OCI-LY3 (cell line): ENCODE measurements at regions not wholly inside any gene's neighbourhood (a gene's known extent, or its start where the extent isn't known, plus 50 kb on each side); places are given as distances from the start of the nearest gene placed in this dataset.

ENCODE experiments used
- H2AFZ ChIP-seq: fragments of 200-600, 300-600 bp; shearing (Covaris generic); 2 replicates; pipeline ENCODE4 v1.6.0; 2014; ENCODE audit warnings: antibody characterized with exemption, low read depth, low read length
- H3K27ac ChIP-seq: fragments of 200-600, 300-600 bp; sonication (generic); 2 replicates; pipeline ENCODE4 v1.5.1; 2014; ENCODE audit warnings: mild to moderate bottlenecking, low read length, moderate library complexity, mixed read lengths
- H3K27me3 ChIP-seq: fragments of 200-600, 300-600 bp; sonication (generic); 2 replicates; pipeline ENCODE4 v1.6.1; 2014; ENCODE audit warnings: low read depth, low read length, mixed read lengths
- H3K36me3 ChIP-seq: fragments of 200-600, 300-600 bp; sonication (generic); replicated peaks from 2 replicates; pipeline ENCODE3; 2014; ENCODE audit warnings: low read depth, low read length, mixed read lengths
- H3K4me1 ChIP-seq: fragments of 300-600, 200-600 bp; sonication (generic); 2 replicates; pipeline ENCODE4 v1.6.1; 2014; ENCODE audit warnings: low read length, mixed read lengths
- H3K4me2 ChIP-seq: fragments of 200-600, 300-600 bp; sonication (generic); 2 replicates; pipeline ENCODE4 v1.6.1; 2014; ENCODE audit warnings: low read length, mixed read lengths
- H3K4me3 ChIP-seq: fragments of 300-600, 200-600 bp; sonication (generic); 2 replicates; pipeline ENCODE4 v1.5.1; 2014; ENCODE audit warnings: antibody characterized with exemption, mild to moderate bottlenecking, low read length, moderate library complexity
- H3K79me2 ChIP-seq: fragments of 300-600, 200-600 bp; shearing (Covaris generic); 2 replicates; pipeline ENCODE4 v1.6.1; 2014; ENCODE audit warnings: mild to moderate bottlenecking, low read length, mixed read lengths
- H3K9ac ChIP-seq: fragments of 300-600, 200-600 bp; shearing (Covaris generic); 2 replicates; pipeline ENCODE4 v1.6.0; 2014; ENCODE audit warnings: mild to moderate bottlenecking, low read length, moderate library complexity
- H3K9me3 ChIP-seq: fragments of 200-600, 300-600 bp; shearing (Covaris generic); 2 replicates; pipeline ENCODE4 v1.6.1; 2014; ENCODE audit warnings: low read length, mixed read lengths; ENCODE audit not compliant: insufficient read depth
- H4K20me1 ChIP-seq: fragments of 200-600, 300-600 bp; sonication (generic); 2 replicates; pipeline ENCODE4 v1.6.1; 2016; ENCODE audit warnings: low read length, mixed read lengths; ENCODE audit not compliant: insufficient read depth
- CTCF ChIP-seq: fragments of 200-600, 300-600 bp; sonication (generic); IDR thresholded peaks from 2 replicates; pipeline ENCODE4 v1.5.1; 2014; ENCODE audit warnings: antibody characterized with exemption, low read length, low read depth
- EZH2phosphoT487 ChIP-seq: fragments of 200-600 bp; shearing (Covaris generic); IDR thresholded peaks from 2 replicates; pipeline ENCODE4 v1.6.1; 2018; ENCODE audit warnings: antibody characterized with exemption, mixed run types, low read depth

DNA sequence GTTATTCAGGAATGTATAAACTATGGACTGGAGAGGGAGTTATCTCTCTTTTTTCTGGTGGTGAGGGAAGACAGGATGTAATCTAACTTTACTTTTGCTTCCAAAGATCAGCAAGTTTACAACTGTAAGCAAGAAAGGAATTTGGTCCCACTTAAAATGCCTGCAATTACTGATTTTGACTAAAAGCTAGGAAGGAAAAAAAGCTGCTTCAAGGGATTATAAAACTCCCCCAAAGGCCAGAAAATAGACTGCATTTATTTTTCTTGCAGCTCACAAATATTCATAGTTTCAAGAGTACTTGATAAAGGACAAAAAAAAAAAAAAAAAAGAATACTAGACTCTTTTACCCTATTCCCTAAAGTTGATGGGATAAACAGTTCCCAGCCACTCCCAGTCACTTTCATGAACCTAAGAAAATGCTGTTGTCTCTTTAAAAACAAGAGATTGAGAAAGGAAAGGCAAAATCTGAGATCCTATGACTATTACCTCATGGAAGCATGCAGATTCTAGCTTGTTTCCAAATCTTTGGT is 128.7 kb upstream of the BMP4 start:
- Histone ChIP-seq H3K9ac (no peak overlapping the region), H3K4me2 (no peak overlapping the region), H3K4me3 (no peak overlapping the region), H3K4me1 (no peaks in the 10 kb centered on the region), H3K27me3 (no peaks in the 10 kb centered on the region), H2AFZ (no peak overlapping the region), H4K20me1 (no peaks in the 10 kb centered on the region), H3K79me2 (no peaks in the 10 kb centered on the region), H3K36me3 (no peaks in the 10 kb centered on the region), H3K27ac (no peak overlapping the region), H3K9me3 (no peaks in the 10 kb centered on the region)
- TF ChIP-seq CTCF: no peak
- TF ChIP-seq EZH2phosphoT487: no peak

- Histone ChIP-seq H3K9me3 (no peaks in the 10 kb centered on the region), H3K36me3 (no peaks in the 10 kb centered on the region), H3K27ac (no peak overlapping the region), H3K4me3 (no peak overlapping the region), H2AFZ (no peak overlapping the region), H3K79me2 (no peaks in the 10 kb centered on the region), H3K27me3 (no peaks in the 10 kb centered on the region), H4K20me1 (no peaks in the 10 kb centered on the region), H3K4me1 (no peaks in the 10 kb centered on the region), H3K4me2 (no peak overlapping the region), H3K9ac (no peak overlapping the region)
- TF ChIP-seq EZH2phosphoT487 (no peak), CTCF (no peak)
Observed at GRCh38 chr14:54085841-54086240, 129.2 kb upstream of the BMP4 start.

- Histone ChIP-seq H3K4me1 (no peaks in the 10 kb centered on the region), H3K4me2 (no peak overlapping the region), H3K9me3 (no peaks in the 10 kb centered on the region), H3K79me2 (no peaks in the 10 kb centered on the region), H2AFZ (no peak overlapping the region), H3K36me3 (no peaks in the 10 kb centered on the region), H3K4me3 (no peak overlapping the region), H3K9ac (no peak overlapping the region), H3K27me3 (no peaks in the 10 kb centered on the region), H4K20me1 (no peaks in the 10 kb centered on the region), H3K27ac (no peak overlapping the region)
- TF ChIP-seq EZH2phosphoT487 (no peak), CTCF (no peak)
Observed at GRCh38 chr14:54086767-54087166, 130.1 kb upstream of the BMP4 start.

DNA sequence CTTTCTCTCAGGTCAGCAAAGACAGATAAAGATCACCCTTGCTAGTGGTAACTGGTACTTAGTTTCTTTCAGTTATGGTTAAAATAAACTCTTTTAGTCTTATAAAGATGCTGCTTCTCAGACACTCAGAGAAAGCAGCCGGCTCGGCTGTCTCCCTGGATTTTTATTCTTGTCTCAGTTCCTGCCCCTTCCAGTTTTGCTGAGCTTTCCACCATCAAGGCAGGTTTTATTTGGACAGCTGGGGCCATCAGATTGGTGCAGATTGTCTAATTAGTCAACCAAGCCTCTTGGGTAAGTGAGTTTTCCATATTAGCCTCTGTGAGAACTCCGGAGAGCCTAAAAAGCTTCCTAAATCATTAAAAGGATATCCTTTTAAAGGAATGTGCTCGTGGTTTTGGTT is 130.8 kb upstream of the BMP4 start:
- Histone ChIP-seq H3K4me2 (no peak overlapping the region), H3K27me3 (no peaks in the 10 kb centered on the region), H4K20me1 (no peaks in the 10 kb centered on the region), H3K4me1 (no peaks in the 10 kb centered on the region), H3K9me3 (no peaks in the 10 kb centered on the region), H3K79me2 (no peaks in the 10 kb centered on the region), H3K27ac (no peak overlapping the region), H2AFZ (no peak overlapping the region), H3K9ac (no peak overlapping the region), H3K36me3 (no peaks in the 10 kb centered on the region), H3K4me3 (no peak overlapping the region)
- TF ChIP-seq CTCF (no peak), EZH2phosphoT487 (no peak)
